Kidney epithelial cell (primary cell): ENCODE measurements at regions not wholly inside any gene's neighbourhood (a gene's known extent, or its start where the extent isn't known, plus 50 kb on each side); places are given as distances from the start of the nearest gene placed in this dataset.

Source experiments
- DNase-seq: peaks from one replicate; pipeline ENCODE4 v3.0.0-alpha.2; 2010; ENCODE audit warnings: low read depth
- H3K27me3 ChIP-seq: 2 replicates; pipeline ENCODE4 v1.6.0; 2011; ENCODE audit warnings: low read length; ENCODE audit not compliant: control insufficient read depth, insufficient read depth
- H3K36me3 ChIP-seq: 2 replicates; pipeline ENCODE4 v1.5.1; 2011; ENCODE audit warnings: low read length; ENCODE audit not compliant: control insufficient read depth, insufficient read depth
- H3K4me3 ChIP-seq: 2 replicates; pipeline ENCODE4 v1.5.1; 2011; ENCODE audit warnings: low read depth, mild to moderate bottlenecking, control low read depth, low read length
- CTCF ChIP-seq: IDR thresholded peaks from 2 replicates; pipeline ENCODE4 v1.5.1; 2011; ENCODE audit warnings: mild to moderate bottlenecking, moderate library complexity, low read length, control low read depth, inconsistent platforms; ENCODE audit not compliant: insufficient read depth, poor library complexity, severe bottlenecking

GRCh38 chr12:66763467-66763866, 84.6 kb upstream of the GRIP1 start:
- no peaks in the 10 kb centered on the region for H3K36me3 ChIP-seq
- DNase-seq: no peak
- no peak overlapping the region for H3K4me3 ChIP-seq
- no peaks in the 10 kb centered on the region for H3K27me3 ChIP-seq
- TF ChIP-seq CTCF: no peak

DNA sequence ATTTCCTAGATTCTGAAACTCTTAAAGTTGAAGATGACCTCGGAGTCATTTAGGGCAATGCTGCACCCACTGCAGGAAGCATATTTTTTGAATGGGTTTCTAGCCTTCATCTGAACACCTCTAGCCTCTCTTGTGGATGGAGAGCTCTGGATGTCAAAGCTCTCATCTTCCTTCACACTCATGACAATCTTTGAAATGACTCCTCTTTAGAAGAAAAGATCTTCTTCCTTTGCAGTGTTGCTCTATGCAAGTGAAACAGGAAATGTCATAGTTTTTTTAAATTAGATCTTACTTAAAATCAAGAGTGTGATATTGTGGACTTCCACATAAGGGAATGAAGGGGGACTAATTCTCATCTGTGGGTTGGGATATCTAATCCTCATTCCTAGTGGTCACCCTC, 86.3 kb upstream of the GRIP1 start:
- no peak for TF ChIP-seq CTCF
- H3K36me3 ChIP-seq: no peaks in the 10 kb centered on the region
- H3K27me3 ChIP-seq: no peaks in the 10 kb centered on the region
- DNase-seq: no peak
- no peak overlapping the region for H3K4me3 ChIP-seq

- TF ChIP-seq CTCF: no peak
- H3K36me3 ChIP-seq: no peaks in the 10 kb centered on the region
- DNase-seq: no peak
- H3K27me3 ChIP-seq: no peaks in the 10 kb centered on the region
- H3K4me3 ChIP-seq: no peak overlapping the region
Measured at GRCh38 chr12:66767536-66767935, 88.7 kb upstream of the GRIP1 start.

GRCh38 chr12:66768293-66768692, 89.4 kb upstream of the GRIP1 start:
- no peaks in the 10 kb centered on the region for H3K36me3 ChIP-seq

DNA sequence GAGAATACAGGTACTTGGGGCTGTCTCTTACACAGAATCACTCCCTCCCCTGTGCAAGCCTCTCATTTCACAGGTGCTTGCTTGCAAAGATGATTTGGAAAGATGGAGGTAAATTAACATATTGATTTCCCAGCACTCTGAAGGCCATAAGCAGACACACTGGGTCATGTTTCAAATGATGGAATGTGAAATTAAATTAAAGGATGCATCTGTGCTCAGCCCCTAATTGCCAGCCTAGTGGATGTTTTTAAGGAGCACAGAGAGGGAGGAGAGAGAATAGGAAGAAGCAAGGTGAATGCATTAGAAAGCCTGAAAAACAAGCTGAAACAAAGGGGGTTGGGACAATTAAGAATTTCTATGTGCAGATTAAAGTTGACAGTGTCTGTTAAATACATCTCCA, 96.1 kb upstream of the GRIP1 start:
- TF ChIP-seq CTCF: no peak
- Histone ChIP-seq H3K4me3 (no peak overlapping the region), H3K27me3 (no peaks in the 10 kb centered on the region), H3K36me3 (no peaks in the 10 kb centered on the region)
- no peak for DNase-seq

More at GRCh38 chr12:66768293-66768692, 89.4 kb upstream of the GRIP1 start:
- TF ChIP-seq CTCF: no peak
- H3K27me3 ChIP-seq: no peaks in the 10 kb centered on the region
- DNase-seq: no peak
- no peak overlapping the region for H3K4me3 ChIP-seq

- H3K4me3 ChIP-seq: no peak overlapping the region
- no peaks in the 10 kb centered on the region for H3K27me3 ChIP-seq
- DNase-seq: no peak
- no peak for TF ChIP-seq CTCF
- no peaks in the 10 kb centered on the region for H3K36me3 ChIP-seq
Measured at GRCh38 chr12:66775871-66776270, 97.0 kb upstream of the GRIP1 start.
